CD4-positive, CD25-positive, alpha-beta regulatory T cell (primary cell): ENCODE measurements at regions not wholly inside any gene's neighbourhood (a gene's known extent, or its start where the extent isn't known, plus 50 kb on each side); places are given as distances from the start of the nearest gene placed in this dataset.
A peak's percentile ranks its signal among the peaks of the same experiment; 100 is the strongest.

Source experiments
- ATAC-seq, 2 donors: fragments of 150-1000 bp; cut with Tn5 transposase; one replicate each; pipeline ENCODE4 v1.10.0; 2021; ENCODE audit warnings: low read depth in 2 of 2, moderate number of reproducible peaks in 2 of 2, moderate library complexity in 1 of 2
- DNase-seq, 3 donors: peaks; one replicate each; pipeline versions ENCODE4 v3.0.0 to v3.0.0-alpha.2; 2012 to 2022; ENCODE audit warnings: mixed read lengths in 1 of 3
- H3K27ac ChIP-seq: one replicate; pipeline ENCODE4 v1.7.0; 2013; ENCODE audit warnings: mild to moderate bottlenecking, low read length; ENCODE audit not compliant: insufficient read depth, poor library complexity, severe bottlenecking
- H3K27me3 ChIP-seq: one replicate; pipeline ENCODE4 v1.7.0; 2013; ENCODE audit warnings: low read length; ENCODE audit not compliant: control insufficient read depth, insufficient read depth
- H3K36me3 ChIP-seq: one replicate; pipeline ENCODE4 v1.7.0; 2013; ENCODE audit warnings: mild to moderate bottlenecking, low read length, moderate library complexity; ENCODE audit not compliant: control insufficient read depth, insufficient read depth
- H3K4me1 ChIP-seq: 2 replicates; pipeline ENCODE4 v1.7.0; 2013; ENCODE audit warnings: mild to moderate bottlenecking, low read length; ENCODE audit not compliant: insufficient read depth, control insufficient read depth, poor library complexity, severe bottlenecking
- H3K4me3 ChIP-seq: one replicate; pipeline ENCODE4 v1.7.0; 2013; ENCODE audit warnings: low read depth, mild to moderate bottlenecking, low read length, moderate library complexity
- H3K9me3 ChIP-seq, 2 experiments: 1 replicate in 1 of 2; 2 replicates in 1 of 2; pipeline ENCODE4 v1.7.0; 2013; ENCODE audit warnings: low read length in 2 of 2, mild to moderate bottlenecking in 1 of 2, moderate library complexity in 1 of 2; ENCODE audit not compliant: control insufficient read depth in 2 of 2
- H3K27ac Mint-ChIP-seq, 3 donors: one replicate each; pipeline ENCODE4 v1.8.0; 2020 to 2022; ENCODE audit warnings: mild to moderate bottlenecking in 3 of 3, mixed read lengths in 3 of 3, moderate library complexity in 2 of 3
- H3K27me3 Mint-ChIP-seq: one replicate; pipeline ENCODE4 v1.8.0; 2022; ENCODE audit warnings: mild to moderate bottlenecking, mixed read lengths
- H3K36me3 Mint-ChIP-seq: one replicate; pipeline ENCODE4 v1.8.0; 2020; ENCODE audit warnings: mixed read lengths
- H3K4me1 Mint-ChIP-seq, 4 donors: one replicate each; pipeline ENCODE4 v1.8.0; 2020 to 2022; ENCODE audit warnings: mixed read lengths in 4 of 4, mild to moderate bottlenecking in 1 of 4
- H3K4me3 Mint-ChIP-seq, 4 donors: one replicate each; pipeline ENCODE4 v1.8.0; 2020 to 2022; ENCODE audit warnings: mild to moderate bottlenecking in 4 of 4, mixed read lengths in 4 of 4, moderate library complexity in 3 of 4
- H3K9me3 Mint-ChIP-seq, 7 donors: one replicate each; pipeline ENCODE4 v1.8.0; 2020 to 2022; ENCODE audit warnings: mixed read lengths in 7 of 7, mild to moderate bottlenecking in 3 of 7, moderate library complexity in 2 of 7

DNA sequence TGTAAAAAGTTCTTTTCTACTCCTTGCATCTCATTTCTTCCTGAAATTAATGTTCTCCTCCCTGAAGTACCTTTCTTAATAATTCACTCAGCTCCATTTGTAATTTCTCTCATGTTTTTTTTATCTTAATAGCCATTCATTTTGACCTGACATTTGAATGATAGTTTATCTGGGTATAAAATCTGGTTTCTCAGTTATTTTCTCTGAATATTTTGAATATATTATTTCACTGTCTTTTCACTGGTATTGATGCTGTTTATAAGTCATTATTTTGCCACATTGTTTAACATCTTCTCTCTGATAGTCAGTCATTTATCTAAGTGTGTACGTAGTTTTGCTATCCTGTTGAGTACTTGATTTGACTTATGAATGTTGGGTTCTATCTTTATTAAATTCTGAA is 68.8 kb upstream of the ARHGAP18 start:
- Mint-ChIP-seq H3K4me3 (no peak overlapping the region), H3K9me3 (peaks cover 0 to 16% (median 9%) of the 10 kb centered on the region in 7 donors), H3K27ac (no peak overlapping the region), H3K4me1 (no peaks in the 10 kb centered on the region), H3K36me3 (no peaks in the 10 kb centered on the region), H3K27me3 (peaks cover 26% of the 10 kb centered on the region)
- H3K27ac ChIP-seq, result no peak overlapping the region
- no peaks in the 10 kb centered on the region for H3K4me1 ChIP-seq
- no peak overlapping the region for H3K4me3 ChIP-seq
- peaks cover 5% of the 10 kb centered on the region for H3K27me3 ChIP-seq
- H3K9me3 ChIP-seq, result peaks cover 0 to 14% of the 10 kb centered on the region in 2 experiments
- DNase-seq, result no peak
- ATAC-seq, result no peak
- H3K36me3 ChIP-seq, result no peaks in the 10 kb centered on the region

DNA sequence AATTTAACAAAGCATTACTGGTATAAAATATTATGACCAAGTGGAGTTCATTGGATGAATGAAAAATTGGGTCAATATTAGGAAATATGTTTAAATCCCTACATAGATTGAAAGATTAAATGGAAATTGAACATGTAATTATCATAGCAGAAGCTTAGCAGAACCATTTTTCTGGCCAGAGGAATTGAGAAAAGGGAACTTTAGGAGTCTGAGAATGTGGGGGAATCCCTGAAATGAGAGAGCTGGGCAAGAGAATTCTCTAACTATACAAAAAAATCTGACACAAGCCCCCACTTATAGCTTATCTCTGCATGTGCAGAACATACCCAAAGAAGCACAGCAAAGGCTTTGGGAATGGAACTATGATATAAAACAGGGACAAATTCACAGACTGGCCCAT is 67.4 kb upstream of the ARHGAP18 start:
- Mint-ChIP-seq H3K27ac (no peak overlapping the region), H3K9me3 (peaks cover 0 to 16% (median 5%) of the 10 kb centered on the region in 7 donors), H3K4me3 (no peak overlapping the region), H3K27me3 (peaks cover 24% of the 10 kb centered on the region), H3K4me1 (no peaks in the 10 kb centered on the region), H3K36me3 (no peaks in the 10 kb centered on the region)
- H3K27me3 ChIP-seq, result peaks cover 5% of the 10 kb centered on the region
- no peak overlapping the region for H3K27ac ChIP-seq
- DNase-seq (no peak), ATAC-seq (no peak)
- H3K36me3 ChIP-seq, result no peaks in the 10 kb centered on the region
- H3K4me1 ChIP-seq, result no peaks in the 10 kb centered on the region
- peaks cover 0 to 14% of the 10 kb centered on the region in 2 experiments for H3K9me3 ChIP-seq
- no peak overlapping the region for H3K4me3 ChIP-seq

DNA sequence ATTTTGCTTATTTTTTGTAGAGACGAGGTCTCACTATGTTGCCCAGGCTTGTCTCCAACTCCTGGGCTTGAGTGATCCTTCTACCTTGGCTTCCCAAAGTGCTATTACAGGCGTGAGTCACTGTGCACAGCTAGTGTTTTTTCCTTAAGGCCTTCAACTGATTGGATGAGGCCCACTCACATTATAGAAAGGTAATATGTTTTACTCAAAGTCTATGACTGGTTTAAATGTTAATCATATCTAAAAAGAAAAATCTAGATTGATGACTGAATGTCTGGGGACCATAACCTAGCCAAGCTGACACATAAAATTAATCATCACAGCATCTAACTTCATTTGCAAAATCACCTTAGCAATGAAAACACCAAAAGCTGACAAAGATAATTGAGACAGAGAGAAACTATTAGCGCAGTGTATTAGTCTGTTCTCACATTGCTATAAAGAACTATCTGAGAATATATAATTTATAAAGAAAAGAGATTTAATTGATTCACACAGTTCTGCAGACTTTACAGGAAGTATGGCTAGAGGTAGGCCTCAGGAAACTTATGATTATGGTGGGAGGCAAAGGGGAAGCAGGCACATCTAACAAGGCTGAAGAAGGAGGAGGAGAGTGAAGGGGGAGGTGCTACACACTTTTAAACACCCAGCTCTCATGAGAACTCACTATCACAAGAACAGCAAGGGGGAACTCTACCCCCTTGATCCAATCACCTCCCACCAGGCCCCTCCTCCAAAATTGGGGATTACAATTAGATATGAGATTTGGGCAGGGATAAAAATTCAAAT is 66.8 kb upstream of the ARHGAP18 start:
- H3K27ac Mint-ChIP-seq, result no peak overlapping the region
- H3K36me3 Mint-ChIP-seq, result no peaks in the 10 kb centered on the region
- H3K4me1 Mint-ChIP-seq, result no peaks in the 10 kb centered on the region
- ATAC-seq (no peak), DNase-seq (no peak)
- Histone ChIP-seq H3K27ac (no peak overlapping the region), H3K27me3 (peaks cover 5% of the 10 kb centered on the region), H3K36me3 (no peaks in the 10 kb centered on the region), H3K9me3 (peaks cover 0 to 14% of the 10 kb centered on the region in 2 experiments), H3K4me1 (no peaks in the 10 kb centered on the region), H3K4me3 (no peak overlapping the region)
- no peak overlapping the region for H3K4me3 Mint-ChIP-seq
- peaks cover 25% of the 10 kb centered on the region for H3K27me3 Mint-ChIP-seq
- H3K9me3 Mint-ChIP-seq, result peaks cover 0 to 16% (median 5%) of the 10 kb centered on the region in 7 donors

DNA sequence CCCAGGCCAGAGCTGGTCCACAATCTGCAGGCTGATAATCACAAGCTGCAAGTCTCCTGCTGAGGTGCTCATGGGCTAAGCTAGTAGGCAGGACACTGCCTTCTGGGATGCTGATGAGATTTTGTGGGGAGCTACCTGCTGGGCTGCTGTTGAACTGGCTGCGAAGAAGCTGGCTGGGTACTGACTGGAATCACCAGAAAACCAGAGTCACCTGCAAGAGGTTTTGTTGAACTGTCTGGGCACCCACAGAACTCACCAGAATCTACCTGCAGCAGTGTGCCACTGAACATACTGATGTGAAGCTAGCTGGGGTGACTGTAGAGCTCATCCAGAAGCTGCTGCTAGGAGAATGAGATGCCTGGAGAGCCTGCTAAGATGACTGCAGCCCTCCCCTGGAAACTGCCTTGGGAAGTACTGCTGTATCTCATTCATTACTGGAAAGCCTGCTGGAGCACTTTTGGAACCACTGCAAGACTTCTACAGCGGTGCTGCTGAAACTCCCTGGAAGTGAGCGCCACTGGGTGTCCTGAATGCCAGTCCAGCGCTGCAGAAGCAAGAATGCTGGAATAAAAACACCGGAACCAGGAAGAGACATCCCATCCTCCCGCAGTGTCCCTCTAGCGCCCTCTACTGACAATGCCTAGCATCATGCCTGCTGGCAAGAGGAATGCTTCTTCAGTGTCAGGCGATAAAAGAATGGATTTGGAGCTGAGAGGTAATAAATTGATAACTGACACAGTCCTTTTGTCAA is 64.9 kb upstream of the ARHGAP18 start:
- Histone ChIP-seq H3K4me1 (no peaks in the 10 kb centered on the region), H3K27ac (no peak overlapping the region), H3K4me3 (no peak overlapping the region), H3K36me3 (no peaks in the 10 kb centered on the region), H3K9me3 (peaks cover 0 to 14% of the 10 kb centered on the region in 2 experiments), H3K27me3 (peaks cover 3% of the 10 kb centered on the region)
- Mint-ChIP-seq H3K27me3 (peaks cover 31% of the 10 kb centered on the region), H3K27ac (no peak overlapping the region), H3K4me1 (no peaks in the 10 kb centered on the region), H3K36me3 (no peaks in the 10 kb centered on the region), H3K4me3 (no peak overlapping the region), H3K9me3 (peaks cover 0 to 15% (median 4%) of the 10 kb centered on the region in 7 donors)
- DNase-seq (peak; percentile 17 to 43 (median 22)), ATAC-seq (peak in 1 of 2 donors; percentile 37)

DNA sequence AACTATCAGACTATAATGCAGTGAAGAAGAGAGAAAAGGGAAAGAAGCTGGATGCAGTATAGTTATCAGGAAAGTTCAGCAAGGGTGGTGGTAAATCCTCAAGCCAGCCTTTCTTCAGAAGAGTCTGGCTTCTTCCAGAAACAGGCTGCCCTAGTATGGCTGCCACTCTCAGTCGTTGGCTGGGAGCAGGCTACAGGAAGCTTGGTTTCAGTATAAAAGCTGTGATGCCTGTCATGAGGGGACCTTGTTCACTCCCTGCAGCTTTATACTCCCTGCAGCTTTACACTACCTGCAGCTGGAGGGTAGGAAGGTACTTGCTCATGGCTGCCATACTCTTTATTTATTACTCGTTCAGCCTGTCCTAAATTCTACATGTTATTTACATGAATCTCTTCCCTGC is 63.3 kb upstream of the ARHGAP18 start:
- Histone ChIP-seq H3K4me3 (no peak overlapping the region), H3K27ac (no peak overlapping the region), H3K27me3 (peaks cover 1% of the 10 kb centered on the region), H3K36me3 (no peaks in the 10 kb centered on the region), H3K9me3 (no peaks in the 10 kb centered on the region), H3K4me1 (no peaks in the 10 kb centered on the region)
- H3K36me3 Mint-ChIP-seq, result no peaks in the 10 kb centered on the region
- H3K4me3 Mint-ChIP-seq, result no peak overlapping the region
- H3K9me3 Mint-ChIP-seq, result peaks cover 0 to 5% (median 2%) of the 10 kb centered on the region in 7 donors
- DNase-seq, result no peak
- H3K4me1 Mint-ChIP-seq, result no peaks in the 10 kb centered on the region
- no peak overlapping the region for H3K27ac Mint-ChIP-seq
- H3K27me3 Mint-ChIP-seq, result peaks cover 45% of the 10 kb centered on the region
- no peak for ATAC-seq

DNA sequence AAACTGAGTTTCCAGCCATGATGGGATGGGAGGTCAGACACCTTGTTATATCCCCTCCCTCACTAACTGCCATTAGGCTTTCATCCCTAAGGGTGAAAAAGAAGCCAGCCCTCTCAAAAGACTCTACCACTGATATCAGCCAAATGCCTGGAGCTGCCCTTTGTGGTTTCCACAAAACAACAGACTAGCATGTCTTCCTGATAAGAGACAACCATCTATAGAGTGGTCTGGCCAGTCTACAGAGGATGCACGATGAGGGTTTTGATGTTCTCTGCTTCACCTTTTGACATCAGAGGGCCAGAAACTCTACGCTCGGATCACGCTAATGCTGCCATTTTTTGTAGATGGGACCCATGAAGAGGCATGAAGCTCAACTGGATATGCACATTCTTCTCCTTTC is 61.7 kb upstream of the ARHGAP18 start:
- Histone ChIP-seq H3K27me3 (peaks cover 1% of the 10 kb centered on the region), H3K9me3 (no peaks in the 10 kb centered on the region), H3K4me1 (peaks cover 12% of the 10 kb centered on the region), H3K27ac (no peak overlapping the region), H3K4me3 (no peak overlapping the region), H3K36me3 (no peaks in the 10 kb centered on the region)
- Mint-ChIP-seq H3K27me3 (peaks cover 57% of the 10 kb centered on the region), H3K4me3 (no peak overlapping the region), H3K27ac (no peak overlapping the region), H3K9me3 (no peaks in the 10 kb centered on the region), H3K4me1 (peaks cover 4 to 8% (median 8%) of the 10 kb centered on the region in 4 donors), H3K36me3 (no peaks in the 10 kb centered on the region)
- ATAC-seq, result no peak
- no peak for DNase-seq

DNA sequence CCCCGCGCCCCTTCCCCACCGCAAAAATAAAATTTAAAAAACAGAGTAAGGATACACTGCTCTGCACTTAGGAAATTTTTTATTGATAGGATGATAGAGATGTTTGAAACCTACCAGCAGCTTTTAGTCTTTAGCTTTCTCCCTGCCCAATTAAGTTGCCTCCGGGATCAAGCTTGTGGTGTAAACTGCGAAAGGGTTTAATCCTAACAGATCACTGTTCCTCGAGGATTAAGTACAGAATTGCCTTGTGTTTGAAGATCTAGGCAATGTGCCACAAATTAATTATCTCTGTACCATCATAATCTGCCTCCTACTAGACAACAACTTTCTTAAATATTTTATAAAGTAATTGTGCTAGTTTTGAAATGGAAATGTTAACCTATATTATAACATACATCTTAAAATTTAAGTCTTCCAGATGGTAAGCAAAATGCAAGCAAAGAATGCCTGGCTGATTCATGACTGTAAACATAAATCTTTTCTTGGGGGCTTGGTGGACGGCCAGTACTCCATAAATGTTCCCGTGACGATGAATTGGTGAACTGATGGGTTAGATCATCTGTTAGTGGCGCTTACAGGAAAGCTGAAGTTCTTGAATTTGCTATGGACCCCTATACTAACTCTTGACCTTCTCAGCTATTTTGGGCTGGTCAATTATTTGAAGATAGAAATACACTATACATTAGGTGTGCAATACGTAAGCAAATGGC is 58.0 kb upstream of the ARHGAP18 start:
- Histone ChIP-seq H3K9me3 (no peaks in the 10 kb centered on the region), H3K4me1 (peaks cover 12% of the 10 kb centered on the region), H3K27me3 (peaks cover 29% of the 10 kb centered on the region), H3K36me3 (no peaks in the 10 kb centered on the region), H3K27ac (no peak overlapping the region), H3K4me3 (peak overlapping the region; percentile 87)
- ATAC-seq (no peak), DNase-seq (no peak)
- Mint-ChIP-seq H3K4me1 (peaks cover 6 to 16% (median 9%) of the 10 kb centered on the region in 4 donors), H3K27ac (no peak overlapping the region), H3K9me3 (no peaks in the 10 kb centered on the region), H3K4me3 (peak overlapping the region in 2 of 4 donors; percentile 48 to 75), H3K27me3 (peaks cover 83% of the 10 kb centered on the region), H3K36me3 (no peaks in the 10 kb centered on the region)
